HCT116 (cell line): ENCODE measurements at regions not wholly inside any gene's neighbourhood (a gene's known extent, or its start where the extent isn't known, plus 50 kb on each side); places are given as distances from the start of the nearest gene placed in this dataset.

Source experiments
- ATAC-seq: fragments of 200-7000 bp; cut with Tn5 transposase; 2 replicates; pipeline ENCODE4 v1.9.1; 2020; ENCODE audit warnings: mild to moderate bottlenecking, moderate library complexity
- BruUV-seq: library from RNA; stranded (reverse); fragments of 400-500 nt; replicated peaks from 2 replicates; lab custom pipeline; 2021; lab: Mats Ljungman, UMichigan
- CTCF ChIA-PET: fragments of 300-600 bp; sonication (Branson Sonifier 250); formaldehyde crosslinking; loops from one replicate; lab custom pipeline; 2021; ENCODE audit warnings: antibody characterized with exemption; lab: Charles Lee
- POLR2A ChIA-PET: fragments of 300-600, 350-600 bp; sonication (Branson Sonifier 250); formaldehyde crosslinking; loops from one replicate; lab custom pipeline; 2021; ENCODE audit warnings: antibody characterized with exemption; lab: Charles Lee
- RAD21 ChIA-PET, 2 experiments: fragments of 300-600 bp; sonication (Branson Sonifier 250); formaldehyde crosslinking; loops; one replicate each; lab custom pipeline; 2023; ENCODE audit warnings: low total read pairs in 2 of 2; ENCODE audit not compliant: uncharacterized antibody in 2 of 2, unreplicated experiment in 2 of 2, low non-redundant PET in 1 of 2; lab: Charles Lee
- DNase-seq: peaks from one replicate; pipeline ENCODE4 v3.0.0-alpha.2; 2010; ENCODE audit warnings: low read depth, low spot score
- H2AFZ ChIP-seq: fragments of 200-600 bp; shearing (Covaris generic), sonication (generic); 2 replicates; pipeline ENCODE4 v1.6.1; 2017; ENCODE audit warnings: low read depth, mixed run types, mixed read lengths, antibody characterized with exemption, low read length; ENCODE audit not compliant: poor library complexity, severe bottlenecking
- H3K27ac ChIP-seq: 2 replicates; pipeline ENCODE4 v1.5.1; 2012; ENCODE audit warnings: low read depth, low read length
- H3K27me3 ChIP-seq: fragments of 200-600 bp; sonication (generic); 2 replicates; pipeline ENCODE4 v1.6.1; 2016; ENCODE audit warnings: mixed run types, low read length, mixed read lengths; ENCODE audit not compliant: insufficient read depth
- H3K36me3 ChIP-seq, 2 experiments: fragments of 200-500 bp in 1 of 2; fragments of 200-600 bp in 1 of 2; sonication (Bioruptor generic) in 1 of 2; sonication (generic) in 1 of 2; 2 replicates each; pipeline versions ENCODE4 v1.5.1 to v1.6.1; 2014 to 2016; ENCODE audit warnings: low read length in 2 of 2, inconsistent platforms in 1 of 2, mixed read lengths in 1 of 2, mixed run types in 1 of 2; ENCODE audit not compliant: insufficient read depth in 2 of 2, control insufficient read depth in 1 of 2
- H3K4me1 ChIP-seq, 2 experiments: fragments of 200-600 bp in 1 of 2; sonication (generic) in 1 of 2; 2 replicates each; pipeline versions ENCODE4 v1.5.1 to v1.6.1; 2012 to 2017; ENCODE audit warnings: low read length in 2 of 2, inconsistent platforms in 1 of 2, mild to moderate bottlenecking in 1 of 2, mixed read lengths in 1 of 2, mixed run types in 1 of 2, moderate library complexity in 1 of 2; ENCODE audit not compliant: insufficient read depth in 2 of 2, control insufficient read depth in 1 of 2
- H3K4me2 ChIP-seq: fragments of 200-600 bp; sonication (generic); 2 replicates; pipeline ENCODE4 v1.6.1; 2017; ENCODE audit warnings: mixed run types, low read length, mixed read lengths
- H3K4me3 ChIP-seq, 2 experiments: fragments of 200-600 bp in 1 of 2; sonication (generic) in 1 of 2; replicated peaks in 1 of 2; 2 replicates each; pipeline ENCODE4 v1.5.1; 2011 to 2016; ENCODE audit warnings: low read length in 2 of 2, control low read depth in 1 of 2, low read depth in 1 of 2, mild to moderate bottlenecking in 1 of 2, mixed read lengths in 1 of 2, mixed run types in 1 of 2
- H3K79me2 ChIP-seq: fragments of 200-600 bp; sonication (generic); 2 replicates; pipeline ENCODE4 v1.6.1; 2017; ENCODE audit warnings: mild to moderate bottlenecking, mixed run types, low read length, moderate library complexity, mixed read lengths; ENCODE audit not compliant: insufficient read depth
- H3K9ac ChIP-seq: fragments of 200-600 bp; sonication (generic); 2 replicates; pipeline ENCODE4 v1.6.1; 2016; ENCODE audit warnings: low read length, mixed read lengths
- H3K9me2 ChIP-seq: fragments of 200-600 bp; sonication (generic), shearing (Covaris generic); 2 replicates; pipeline ENCODE4 v1.6.1; 2017; ENCODE audit warnings: mixed run types, mild to moderate bottlenecking, moderate library complexity; ENCODE audit not compliant: insufficient read depth
- H3K9me3 ChIP-seq, 2 experiments: fragments of 200-500 bp in 1 of 2; fragments of 200-600 bp in 1 of 2; sonication (Bioruptor generic) in 1 of 2; sonication (generic) in 1 of 2; 2 replicates each; pipeline ENCODE4 v1.6.1; 2014 to 2017; ENCODE audit warnings: low read length in 2 of 2, mixed read lengths in 2 of 2, inconsistent platforms in 1 of 2, low read depth in 1 of 2, mild to moderate bottlenecking in 1 of 2, mixed run types in 1 of 2, moderate library complexity in 1 of 2; ENCODE audit not compliant: control insufficient read depth in 1 of 2, insufficient read depth in 1 of 2
- H4K20me1 ChIP-seq: fragments of 200-600 bp; sonication (generic), shearing (Covaris generic); 2 replicates; pipeline ENCODE4 v1.6.1; 2017; ENCODE audit warnings: mixed run types, mild to moderate bottlenecking, moderate library complexity; ENCODE audit not compliant: insufficient read depth
- ATF3 ChIP-seq: IDR thresholded peaks from 2 replicates; pipeline ENCODE4 v1.6.1; 2012
- CBX3 ChIP-seq: IDR thresholded peaks from 2 replicates; pipeline ENCODE4 v1.6.1; 2012; ENCODE audit warnings: low read depth
- CTCF ChIP-seq, 3 experiments: fragments of 200-600 bp in 1 of 3; sonication (generic) in 1 of 3; IDR thresholded peaks in 2 of 3; conservative IDR thresholded peaks in 1 of 3; 2 replicates each; pipeline ENCODE4 v1.5.1; 2012 to 2017; ENCODE audit warnings: low read depth in 2 of 3, low read length in 2 of 3, antibody characterized with exemption in 1 of 3, borderline replicate concordance in 1 of 3, control low read depth in 1 of 3, mild to moderate bottlenecking in 1 of 3, mixed read lengths in 1 of 3, mixed run types in 1 of 3, moderate library complexity in 1 of 3; ENCODE audit not compliant: insufficient read depth in 1 of 3
- EGR1 ChIP-seq: IDR thresholded peaks from 2 replicates; pipeline ENCODE4 v1.6.1; 2012; ENCODE audit warnings: low read depth
- ELF1 ChIP-seq: IDR thresholded peaks from 2 replicates; pipeline ENCODE4 v1.6.1; 2012; ENCODE audit warnings: low read depth, borderline replicate concordance
- EZH2 ChIP-seq: fragments of 200-600 bp; sonication (generic); IDR thresholded peaks from 2 replicates; pipeline ENCODE4 v1.6.1; 2017; ENCODE audit warnings: antibody characterized with exemption, mixed run types
- EZH2phosphoT487 ChIP-seq: fragments of 200-600 bp; IDR thresholded peaks from 2 replicates; pipeline ENCODE4 v1.6.1; 2018; ENCODE audit warnings: antibody characterized with exemption, borderline replicate concordance
- MAX ChIP-seq: IDR thresholded peaks from 2 replicates; pipeline ENCODE4 v1.6.1; 2012
- POLR2A ChIP-seq: IDR thresholded peaks from 2 replicates; pipeline ENCODE4 v1.7.0; 2011; ENCODE audit warnings: borderline replicate concordance; ENCODE audit not compliant: insufficient read depth, insufficient read length; ENCODE audit errors: extremely low read depth
- POLR2AphosphoS5 ChIP-seq: IDR thresholded peaks from 2 replicates; pipeline ENCODE4 v1.6.1; 2011; ENCODE audit warnings: mild to moderate bottlenecking, low read depth, low read length, moderate library complexity
- RAD21 ChIP-seq: IDR thresholded peaks from 2 replicates; pipeline ENCODE4 v1.6.1; 2012; ENCODE audit warnings: low read depth, mild to moderate bottlenecking
- SIN3A ChIP-seq: IDR thresholded peaks from 2 replicates; pipeline ENCODE4 v1.6.1; 2012; ENCODE audit warnings: low read depth
- SRF ChIP-seq: IDR thresholded peaks from 2 replicates; pipeline ENCODE4 v1.6.1; 2012; ENCODE audit warnings: low read depth
- TCF7L2 ChIP-seq: IDR thresholded peaks from 2 replicates; pipeline ENCODE4 v1.7.0; 2011; ENCODE audit warnings: borderline replicate concordance, inconsistent platforms; ENCODE audit not compliant: insufficient read depth, insufficient read length; ENCODE audit errors: extremely low read depth
- YY1 ChIP-seq: IDR thresholded peaks from 2 replicates; pipeline ENCODE4 v1.6.1; 2011; ENCODE audit warnings: low read length, low read depth, moderate library complexity, mild to moderate bottlenecking; ENCODE audit not compliant: insufficient replicate concordance; ENCODE audit errors: extremely low read depth
- ZFX ChIP-seq: fragments of 450-650 bp; IDR thresholded peaks from 2 replicates; pipeline ENCODE4 v1.6.1; 2017
- ZNF274 ChIP-seq: fragments of 200-500 bp; sonication (Bioruptor generic); IDR thresholded peaks from 2 replicates; pipeline ENCODE4 v1.6.1; 2014; ENCODE audit warnings: mild to moderate bottlenecking, low read depth, low read length, inconsistent platforms
- intact Hi-C: fragments of 100-400 bp; cut with micrococcal nuclease; formaldehyde crosslinking; loops from 2 replicates; pipeline ENCODE4 v1.10.0; 2022

GRCh38 chr2:18927525-18928232, 338.3 kb upstream of the NT5C1B start (continued):
- TF ChIP-seq CTCF (IDR thresholded peaks at IDR 0.05 in 2 of 3, conservative IDR thresholded peaks at IDR 0.05 in 1 of 3; ENCODE audit: borderline replicate concordance in 1 of 3, insufficient read depth in 1 of 3, low read depth in 2 of 3, low read length in 2 of 3) = no peak

- H3K9me2 ChIP-seq = no peaks in the 10 kb centered on the region
- H3K79me2 ChIP-seq = no peaks in the 10 kb centered on the region
- no peak for DNase-seq
- no peaks in the 10 kb centered on the region for H3K36me3 ChIP-seq
- ChIA-PET POLR2A (no interaction called here), CTCF (no interaction called here), RAD21 (no interaction called here)
- H3K9ac ChIP-seq = no peak overlapping the region
- no peaks in the 10 kb centered on the region for H3K4me1 ChIP-seq
- H4K20me1 ChIP-seq = no peaks in the 10 kb centered on the region
- H2AFZ ChIP-seq = no peak overlapping the region
- TF ChIP-seq RAD21 (no peak), EGR1 (no peak), YY1 (no peak), EZH2 (no peak), SIN3A (no peak), MAX (no peak), CBX3 (no peak), ZFX (no peak), ELF1 (no peak), CTCF (IDR thresholded peaks at IDR 0.05 in 2 of 3, conservative IDR thresholded peaks at IDR 0.05 in 1 of 3; ENCODE audit: borderline replicate concordance in 1 of 3, insufficient read depth in 1 of 3, low read depth in 2 of 3, low read length in 2 of 3) (no peak), EZH2phosphoT487 (no peak), ZNF274 (no peak), ATF3 (no peak), SRF (no peak), TCF7L2 (no peak), POLR2A (no peak), POLR2AphosphoS5 (no peak)
- intact Hi-C loops = no loop called here
- H3K27ac ChIP-seq = no peak overlapping the region
- no peak overlapping the region for H3K4me3 ChIP-seq
- BruUV-seq = no TSS peak
- no peak for ATAC-seq
- H3K27me3 ChIP-seq = no peaks in the 10 kb centered on the region
- no peaks in the 10 kb centered on the region for H3K9me3 ChIP-seq
- no peak overlapping the region for H3K4me2 ChIP-seq
Observed at GRCh38 chr2:18926631-18927524, 337.5 kb upstream of the NT5C1B start.
